ENCODE measurements at regions not wholly inside any gene's neighbourhood (a gene's known extent, or its start where the extent isn't known, plus 50 kb on each side); places are given as distances from the start of the nearest gene placed in this dataset.
"Not testable (repeated sequence)": the region's sequence is repeated elsewhere in the genome, so short reads cannot be mapped to it uniquely, and the experiment has no call there.

GRCh38 chr5:79924936-79925893 lies 65.8 kb downstream of the MTX3 start:
- intact Hi-C loops (cut with micrococcal nuclease): loop anchor here (1.0 to 2.0 kb wide), 2 partner anchors 66 to 158 kb away; partner anchors contain the start of gene MTX3

DNA sequence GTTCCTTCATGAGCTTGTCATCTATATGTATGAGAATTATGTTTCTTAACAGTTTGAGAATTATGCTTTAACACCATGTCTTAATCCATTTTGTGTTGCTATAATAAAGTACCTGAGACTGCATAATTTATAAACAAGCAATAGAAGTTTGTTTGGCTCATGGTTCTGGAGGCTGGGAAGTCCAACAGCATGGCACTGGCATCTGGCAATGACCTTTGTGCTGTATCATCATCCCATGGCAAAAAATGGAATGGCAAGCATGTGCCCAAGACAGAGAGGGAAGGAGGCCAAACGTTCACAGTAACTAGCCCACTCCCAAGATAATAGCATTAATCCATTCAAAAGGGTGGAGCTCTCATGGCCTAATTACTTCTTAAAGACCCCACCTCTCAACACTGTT lies 67.6 kb downstream of the MTX3 start:
- intact Hi-C loops (cut with micrococcal nuclease): no loop called here

GRCh38 chr5:79922626-79923025 lies 68.4 kb downstream of the MTX3 start:
- intact Hi-C loops (cut with micrococcal nuclease): no loop called here

DNA sequence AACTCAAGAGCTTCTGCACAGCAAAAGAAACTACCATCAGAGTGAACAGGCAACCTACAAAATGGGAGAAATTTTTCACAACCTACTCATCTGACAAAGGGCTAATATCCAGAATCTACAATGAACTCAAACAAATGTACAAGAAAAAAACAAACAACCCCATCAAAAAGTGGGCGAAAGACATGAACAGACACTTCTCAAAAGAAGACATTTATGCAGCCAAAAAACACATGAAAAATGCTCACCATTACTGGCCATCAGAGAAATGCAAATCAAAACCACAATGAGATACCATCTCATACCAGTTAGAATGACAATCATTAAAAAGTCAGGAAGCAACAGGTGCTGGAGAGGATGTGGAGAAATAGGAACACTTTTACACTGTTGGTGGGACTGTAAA lies 83.6 kb downstream of the MTX3 start:
- intact Hi-C loops (cut with micrococcal nuclease): not testable (repeated sequence)

DNA sequence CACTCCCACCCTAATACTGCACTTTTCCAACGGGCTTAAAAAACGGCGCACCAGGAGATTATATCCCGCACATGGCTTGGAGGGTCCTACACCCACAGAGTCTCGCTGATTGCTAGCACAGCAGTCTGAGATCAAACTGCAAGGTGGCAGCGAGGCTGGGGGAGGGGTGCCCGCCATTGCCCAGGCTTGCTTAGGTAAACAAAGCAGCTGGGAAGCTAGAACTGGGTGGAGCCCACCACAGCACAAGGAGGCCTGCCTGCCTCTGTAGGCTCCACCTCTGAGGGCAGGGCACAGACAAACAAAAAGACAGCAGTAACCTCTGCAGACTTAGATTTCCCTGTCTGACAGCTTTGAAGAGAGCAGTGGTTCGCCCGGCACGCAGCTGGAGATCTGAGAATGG lies 88.5 kb downstream of the MTX3 start:
- intact Hi-C loops (cut with micrococcal nuclease): not testable (repeated sequence)

DNA sequence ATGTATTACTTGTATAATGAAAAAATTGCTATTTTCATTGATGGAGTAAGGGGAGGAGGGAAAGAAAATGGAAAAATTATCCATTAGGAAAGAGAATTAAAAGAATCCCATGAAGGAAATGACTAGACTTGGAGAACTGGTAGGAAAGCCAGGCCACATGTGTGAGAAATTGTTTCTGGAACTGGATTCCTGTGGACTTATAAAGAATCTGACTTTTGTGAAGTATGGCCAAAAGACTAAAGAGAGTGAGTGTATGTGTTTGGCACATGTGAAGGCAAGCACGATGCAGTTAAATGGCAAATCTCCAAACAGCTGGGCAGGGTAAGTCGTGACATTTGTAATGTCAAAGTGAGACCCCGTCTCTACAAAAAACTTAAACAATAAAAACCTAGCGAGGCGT lies 89.4 kb downstream of the MTX3 start:
- intact Hi-C loops (cut with micrococcal nuclease): no loop called here

DNA sequence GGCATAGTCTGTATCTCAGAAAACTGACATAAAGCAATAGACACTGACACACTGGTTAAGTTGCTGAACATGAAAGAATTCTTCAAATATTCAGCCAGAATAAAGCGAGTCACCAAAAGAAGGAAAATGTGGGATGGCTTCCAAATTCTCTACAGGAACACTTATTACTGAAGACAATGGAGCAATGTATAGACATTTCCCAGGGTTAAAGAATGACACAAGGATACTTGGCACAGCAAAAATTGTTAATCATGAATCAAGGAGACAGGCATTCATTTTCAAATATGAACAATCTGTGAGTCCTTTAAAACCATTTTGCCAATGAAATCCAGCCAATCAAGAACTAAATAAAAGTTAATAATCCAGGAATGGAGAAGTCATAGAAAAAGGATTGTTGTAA lies 92.5 kb downstream of the MTX3 start:
- intact Hi-C loops (cut with micrococcal nuclease): no loop called here

DNA sequence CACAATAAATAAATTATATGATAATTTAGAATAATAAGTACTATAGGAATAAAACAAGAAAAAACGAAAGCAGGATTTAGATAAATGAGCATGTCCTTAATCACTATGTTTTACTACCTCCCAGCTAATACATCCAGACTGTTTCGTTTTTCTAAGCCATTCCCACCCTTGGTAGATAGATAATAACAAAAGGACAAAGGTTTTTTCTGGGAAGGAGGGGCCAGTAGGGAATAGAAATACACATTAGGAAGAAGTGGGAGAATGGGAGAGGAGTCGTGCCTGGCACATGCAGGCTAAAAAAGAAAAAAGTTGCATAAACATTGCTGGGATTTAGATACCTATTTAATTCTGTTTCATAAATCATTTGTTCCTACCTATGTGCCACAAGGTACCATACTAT lies 97.1 kb downstream of the MTX3 start:
- intact Hi-C loops (cut with micrococcal nuclease): no loop called here

DNA sequence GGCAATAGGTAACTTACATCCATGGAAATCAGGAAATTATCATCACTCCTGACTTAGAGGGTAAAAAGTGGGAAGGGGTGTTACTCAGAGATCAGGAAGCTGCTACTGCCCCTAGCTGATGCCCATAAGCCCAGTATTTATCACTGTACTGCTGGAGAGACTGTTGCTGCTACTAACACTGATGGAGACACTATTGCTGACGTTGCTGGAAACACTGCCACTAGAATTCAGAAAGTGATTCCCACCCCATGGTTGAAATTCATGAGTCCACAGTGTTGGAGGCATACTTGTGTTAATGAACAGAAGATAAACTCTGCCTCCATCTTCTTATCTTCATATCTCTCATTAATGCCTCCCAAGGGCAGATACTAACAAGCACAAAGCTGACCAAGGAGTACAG lies 97.6 kb downstream of the MTX3 start:
- intact Hi-C loops (cut with micrococcal nuclease): no loop called here

DNA sequence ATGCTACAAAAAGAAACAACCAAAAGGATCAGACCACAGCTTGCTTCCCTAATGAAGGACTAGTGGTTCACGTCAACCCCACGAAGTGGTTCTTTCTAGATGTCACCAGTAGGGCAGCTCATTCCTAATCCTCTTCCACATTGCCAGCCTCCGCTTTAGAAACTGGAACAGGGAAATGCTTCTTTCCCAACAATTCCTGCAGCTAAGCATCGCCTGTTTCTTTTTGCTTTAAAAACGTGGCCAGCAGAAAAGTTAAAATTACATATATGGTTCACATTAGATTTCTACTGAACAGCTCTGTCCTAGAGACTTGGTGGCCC lies 100.2 kb downstream of the MTX3 start:
- intact Hi-C loops (cut with micrococcal nuclease): no loop called here

DNA sequence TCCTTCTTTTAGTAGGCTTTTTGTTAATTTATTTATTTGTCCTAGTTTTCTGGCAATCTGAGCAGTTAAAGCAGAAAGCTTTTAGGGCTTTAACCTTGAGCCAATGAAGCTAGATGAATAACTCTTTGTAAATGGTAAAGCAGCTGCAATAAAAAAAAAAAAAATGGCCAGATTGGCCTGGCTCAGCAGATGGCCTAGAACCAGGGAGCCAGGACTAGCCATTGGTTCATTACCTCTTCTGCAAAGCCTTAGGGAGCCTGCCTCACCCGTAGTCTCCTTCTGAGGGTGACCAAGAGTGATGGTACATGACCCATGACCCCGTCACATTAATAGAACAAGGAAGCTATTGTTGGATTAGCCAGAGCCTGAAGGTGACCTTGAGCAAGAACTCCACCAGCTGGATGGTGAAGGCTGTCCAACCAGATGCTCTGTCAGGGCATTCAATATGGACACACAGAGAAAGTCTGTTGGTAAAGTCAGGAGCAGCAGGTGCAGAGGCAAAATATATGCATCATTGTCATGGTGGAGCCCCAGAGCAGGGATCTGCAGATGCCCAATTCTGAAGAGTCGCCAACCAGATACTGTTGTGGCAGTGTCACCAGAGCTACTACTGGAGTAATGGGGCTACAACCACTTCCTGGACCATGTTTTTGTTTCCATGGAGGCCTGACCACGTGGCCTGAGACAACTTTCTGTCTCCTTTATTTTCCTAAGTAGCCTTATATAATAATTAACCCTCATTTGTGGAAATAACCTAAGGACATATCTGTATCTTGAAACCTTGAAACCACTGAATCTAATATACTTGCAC lies 100.7 kb downstream of the MTX3 start:
- intact Hi-C loops (cut with micrococcal nuclease): no loop called here

DNA sequence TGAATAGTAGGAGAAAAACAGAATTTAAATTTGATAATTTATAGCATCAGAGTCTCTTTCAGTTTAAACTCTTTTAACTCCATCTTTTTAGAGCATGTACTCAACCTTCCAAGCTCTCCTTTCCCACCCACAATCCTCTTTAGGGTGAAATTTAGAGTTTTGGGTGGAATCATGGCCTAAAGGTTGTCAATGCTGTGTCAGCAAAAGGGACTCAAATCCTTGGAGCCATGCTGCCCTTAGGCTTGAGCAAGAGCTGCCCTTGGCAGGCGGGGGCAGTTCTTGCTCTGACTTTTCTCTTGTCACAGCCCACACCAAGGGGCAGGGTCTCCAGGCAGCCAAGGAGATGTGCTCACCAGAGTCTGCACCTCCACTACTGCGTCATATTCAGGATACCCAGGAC lies 102.4 kb downstream of the MTX3 start:
- intact Hi-C loops (cut with micrococcal nuclease): no loop called here

- intact Hi-C loops (cut with micrococcal nuclease): no loop called here
Measured at GRCh38 chr5:79886925-79887655, 104.0 kb downstream of the MTX3 start.

GRCh38 chr5:79886456-79886855 lies 104.6 kb downstream of the MTX3 start:
- intact Hi-C loops (cut with micrococcal nuclease): no loop called here

GRCh38 chr5:79879880-79880279 lies 111.2 kb downstream of the MTX3 start:
- intact Hi-C loops (cut with micrococcal nuclease): loop anchor here (10.0 kb wide), 1 partner anchor 425 kb away; no protein-coding TSS in a partner anchor

DNA sequence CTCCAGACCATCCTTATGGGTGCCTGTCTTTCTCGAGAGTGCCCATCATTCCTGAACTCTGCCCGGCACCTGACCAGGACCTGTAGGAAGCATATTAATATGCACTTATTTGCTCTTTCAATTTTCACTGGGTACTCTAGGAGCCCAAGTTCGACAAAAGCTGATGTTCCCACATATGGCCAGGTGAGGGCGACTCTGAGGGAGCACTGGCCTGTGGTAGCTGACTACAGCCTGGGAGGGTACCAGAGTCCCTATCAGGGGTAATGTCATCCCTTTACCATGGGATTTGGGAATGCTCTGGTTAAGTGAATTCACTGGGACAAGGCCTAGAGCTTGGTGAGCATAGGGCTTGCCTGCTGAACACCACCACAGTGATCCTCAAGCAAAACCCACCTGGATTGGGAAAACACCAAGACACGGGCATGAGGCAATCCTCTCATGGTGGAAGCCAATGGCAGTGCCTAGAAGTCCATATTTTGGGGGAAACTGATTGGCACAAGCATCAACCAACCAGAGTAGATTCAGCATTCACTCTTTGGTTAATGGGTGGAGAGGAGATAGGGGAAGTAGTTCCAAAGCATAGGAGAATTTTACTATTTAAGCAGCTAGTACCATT lies 112.2 kb downstream of the MTX3 start:
- intact Hi-C loops (cut with micrococcal nuclease): loop anchor here (1.0 to 10.0 kb wide), 2 partner anchors 204 to 426 kb away; no protein-coding TSS in a partner anchor

- intact Hi-C loops (cut with micrococcal nuclease): loop anchor here (1.0 to 10.0 kb wide), 2 partner anchors 205 to 427 kb away; no protein-coding TSS in a partner anchor
Measured at GRCh38 chr5:79878136-79878679, 112.9 kb downstream of the MTX3 start.

DNA sequence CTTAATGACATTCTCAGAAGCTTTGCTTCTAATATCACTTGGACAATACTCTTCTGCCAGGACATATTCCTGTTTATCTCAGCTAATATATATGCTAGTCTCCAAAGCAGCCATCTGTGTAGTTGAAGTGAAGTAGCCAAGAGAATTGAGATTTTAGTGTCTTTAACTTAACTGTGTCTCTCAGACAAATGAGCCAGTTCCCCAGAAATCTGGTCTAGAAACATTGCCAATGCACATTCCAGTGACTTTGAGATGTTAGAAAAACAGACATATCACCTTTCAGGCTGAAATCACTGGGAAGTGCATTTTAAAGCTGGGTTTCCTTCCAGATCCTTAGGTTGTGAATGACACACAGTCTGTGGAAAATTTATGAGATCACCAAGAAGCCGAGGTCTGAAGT lies 114.6 kb downstream of the MTX3 start:
- intact Hi-C loops (cut with micrococcal nuclease): loop anchor here (10.0 kb wide), 1 partner anchor 428 kb away; no protein-coding TSS in a partner anchor

DNA sequence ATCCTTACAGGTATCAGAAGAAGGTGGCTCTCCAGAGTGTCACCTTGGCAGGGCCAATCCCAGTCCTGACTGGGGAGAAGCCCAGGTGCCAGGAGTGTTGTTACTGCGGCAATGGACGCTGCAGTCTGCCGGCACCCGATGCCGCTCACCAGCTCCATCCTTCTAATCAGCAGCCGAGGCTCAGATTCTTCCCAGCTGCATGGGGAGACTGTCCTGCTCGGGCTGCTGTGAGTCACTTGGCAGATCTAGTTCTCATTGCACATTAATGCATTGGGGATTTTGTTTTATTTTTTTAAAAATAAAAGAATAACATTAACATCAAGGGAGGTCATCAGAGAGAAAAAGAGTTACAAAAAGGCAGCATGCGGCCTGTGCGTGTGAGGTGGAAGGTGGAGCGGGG lies 115.8 kb downstream of the MTX3 start:
- intact Hi-C loops (cut with micrococcal nuclease): loop anchor here (10.0 kb wide), 1 partner anchor 430 kb away; no protein-coding TSS in a partner anchor

DNA sequence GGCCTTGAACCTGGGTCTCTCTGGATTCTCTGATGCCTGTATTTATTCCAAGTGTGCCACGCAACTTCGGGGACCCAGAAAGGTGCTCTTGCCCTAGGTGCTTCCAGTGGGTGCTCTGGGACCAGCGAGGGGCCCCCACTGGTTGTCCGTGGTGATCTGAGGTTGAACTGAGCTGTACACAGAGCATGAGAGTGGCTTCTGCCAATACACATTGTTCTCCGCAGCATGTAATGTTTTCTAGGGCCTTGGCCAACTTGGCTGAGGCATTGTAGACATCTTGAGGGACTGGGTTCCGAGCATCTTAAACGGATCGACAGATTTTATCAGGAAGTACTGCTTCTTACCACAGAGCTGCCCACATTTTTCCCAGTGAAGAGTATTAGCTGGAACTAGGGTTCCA lies 117.9 kb downstream of the MTX3 start:
- intact Hi-C loops (cut with micrococcal nuclease): loop anchor here (10.0 kb wide), 1 partner anchor 432 kb away; no protein-coding TSS in a partner anchor
